ENCODE measurements at regions not wholly inside any gene's neighbourhood (a gene's known extent, or its start where the extent isn't known, plus 50 kb on each side); places are given as distances from the start of the nearest gene placed in this dataset.
"Not testable (repeated sequence)": the region's sequence is repeated elsewhere in the genome, so short reads cannot be mapped to it uniquely, and the experiment has no call there.

- no peak for DNase-seq
Observed at GRCh38 chr15:53843166-53843565, 83.7 kb upstream of the WDR72 start.

- no peak for DNase-seq
Observed at GRCh38 chr15:53841651-53842050, 82.2 kb upstream of the WDR72 start.

GRCh38 chr15:53840681-53841080 lies 81.2 kb upstream of the WDR72 start:
- no peak for DNase-seq

GRCh38 chr15:53837263-53837662 lies 77.8 kb upstream of the WDR72 start:
- DNase-seq = peak; percentile 48

- no peak for DNase-seq
Observed at GRCh38 chr15:53836618-53837017, 77.2 kb upstream of the WDR72 start.

- no peak for DNase-seq
Observed at GRCh38 chr15:53835309-53835708, 75.8 kb upstream of the WDR72 start.

GRCh38 chr15:53834214-53834613 lies 74.8 kb upstream of the WDR72 start:
- no peak for DNase-seq

GRCh38 chr15:53833134-53833624 lies 73.7 kb upstream of the WDR72 start:
- no peak for DNase-seq

GRCh38 chr15:53831907-53832770 lies 72.7 kb upstream of the WDR72 start:
- DNase-seq = peak; percentile 1

- no peak for DNase-seq
Observed at GRCh38 chr15:53830707-53831386, 71.4 kb upstream of the WDR72 start.

- DNase-seq = no peak
Observed at GRCh38 chr15:53829923-53830459, 70.5 kb upstream of the WDR72 start.

GRCh38 chr15:53829471-53829870 lies 70.0 kb upstream of the WDR72 start:
- DNase-seq = peak; percentile 3

- no peak for DNase-seq
Observed at GRCh38 chr15:53827355-53827754, 67.9 kb upstream of the WDR72 start.

- DNase-seq = no peak
Observed at GRCh38 chr15:53811530-53811929, 52.1 kb upstream of the WDR72 start.

GRCh38 chr15:53810306-53810705 lies 50.8 kb upstream of the WDR72 start:
- DNase-seq = not testable (repeated sequence)

All from NCI-H146 (cell line).